Sigmoid colon (tissue), 4 donors: ENCODE measurements at regions not wholly inside any gene's neighbourhood (a gene's known extent, or its start where the extent isn't known, plus 50 kb on each side); places are given as distances from the start of the nearest gene placed in this dataset.

Source experiments
- EP300 ChIP-seq, 4 donors: sonication (generic); formaldehyde crosslinking; IDR thresholded peaks; one replicate each; pipeline ENCODE4 v1.6.1; 2017; ENCODE audit warnings: antibody characterized with exemption in 4 of 4
- POLR2A ChIP-seq, 2 donors: fragments of 450-650 bp; IDR thresholded peaks; one replicate each; pipeline ENCODE4 v1.6.1; 2016; ENCODE audit warnings: antibody characterized with exemption in 2 of 2, mild to moderate bottlenecking in 2 of 2, moderate library complexity in 2 of 2
- TF ChIP-seq, protein P1 (sequence below), 4 experiments: fragments of 450-650 bp in 3 of 4; fragments of 200-600 bp in 1 of 4; IDR thresholded peaks; one replicate each; pipeline ENCODE4 v1.5.1; 2016 to 2019; ENCODE audit warnings: antibody characterized with exemption in 4 of 4, mild to moderate bottlenecking in 3 of 4, moderate library complexity in 2 of 4

DNA sequence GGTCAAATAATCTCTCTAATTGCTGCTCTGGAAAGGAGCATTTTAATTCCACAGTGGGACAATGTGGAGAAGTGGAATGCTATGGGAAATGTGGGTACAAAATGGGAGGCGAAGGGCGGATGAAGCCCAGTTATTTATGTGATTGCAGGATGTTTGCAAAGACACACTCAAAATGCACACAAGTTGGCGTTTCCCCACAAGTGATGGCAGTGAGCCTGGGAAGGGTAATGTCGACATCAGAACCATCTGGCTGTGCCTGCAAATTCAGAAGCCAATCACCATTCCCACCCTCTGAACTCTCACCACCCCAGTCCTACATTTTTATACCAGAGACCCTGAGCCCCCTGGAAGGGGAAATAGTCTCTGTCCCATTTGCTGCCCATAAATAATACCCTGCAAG is 201.1 kb downstream of the SOX9 start:
- TF ChIP-seq EP300 (IDR thresholded peaks at IDR 0.05) (no peak), POLR2A (IDR thresholded peaks at IDR 0.05) (no peak)
- TF ChIP-seq, protein P1, sequence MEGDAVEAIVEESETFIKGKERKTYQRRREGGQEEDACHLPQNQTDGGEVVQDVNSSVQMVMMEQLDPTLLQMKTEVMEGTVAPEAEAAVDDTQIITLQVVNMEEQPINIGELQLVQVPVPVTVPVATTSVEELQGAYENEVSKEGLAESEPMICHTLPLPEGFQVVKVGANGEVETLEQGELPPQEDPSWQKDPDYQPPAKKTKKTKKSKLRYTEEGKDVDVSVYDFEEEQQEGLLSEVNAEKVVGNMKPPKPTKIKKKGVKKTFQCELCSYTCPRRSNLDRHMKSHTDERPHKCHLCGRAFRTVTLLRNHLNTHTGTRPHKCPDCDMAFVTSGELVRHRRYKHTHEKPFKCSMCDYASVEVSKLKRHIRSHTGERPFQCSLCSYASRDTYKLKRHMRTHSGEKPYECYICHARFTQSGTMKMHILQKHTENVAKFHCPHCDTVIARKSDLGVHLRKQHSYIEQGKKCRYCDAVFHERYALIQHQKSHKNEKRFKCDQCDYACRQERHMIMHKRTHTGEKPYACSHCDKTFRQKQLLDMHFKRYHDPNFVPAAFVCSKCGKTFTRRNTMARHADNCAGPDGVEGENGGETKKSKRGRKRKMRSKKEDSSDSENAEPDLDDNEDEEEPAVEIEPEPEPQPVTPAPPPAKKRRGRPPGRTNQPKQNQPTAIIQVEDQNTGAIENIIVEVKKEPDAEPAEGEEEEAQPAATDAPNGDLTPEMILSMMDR (IDR thresholded peaks at IDR 0.05): no peak
